ENCODE measurements at regions not wholly inside any gene's neighbourhood (a gene's known extent, or its start where the extent isn't known, plus 50 kb on each side); places are given as distances from the start of the nearest gene placed in this dataset.

- no peak overlapping the region for H3K27ac ChIP-seq
- WGBS (ENCODE audit: missing lambda C conversion rate), result 38% methylated on average over 27 of the region's 56 CpGs
- peak overlapping the region; percentile 52 for H3K4me2 ChIP-seq
- POLR2A ChIA-PET, result no interaction called here
- peak overlapping the region; percentile 23; the same call in 1 of the 3 replicates for H3K4me3 ChIP-seq
- CTCF ChIA-PET, result no interaction called here
- no peak for TF ChIP-seq EHMT2 (IDR thresholded peaks at IDR 0.05; ENCODE audit: low read depth)
- TF ChIP-seq TFCP2L1 (CRISPR knock-in tag; IDR thresholded peaks at IDR 0.05), result no peak
- TF ChIP-seq EHF (CRISPR knock-in tag; IDR thresholded peaks at IDR 0.05), result no peak
- no peak for TF ChIP-seq CBX2 (IDR thresholded peaks at IDR 0.05; ENCODE audit: borderline replicate concordance, low read depth)
- no peak for TF ChIP-seq RARB (CRISPR knock-in tag; IDR thresholded peaks at IDR 0.05)
- TF ChIP-seq CHD2 (IDR thresholded peaks at IDR 0.05; ENCODE audit: low read length, partially characterized antibody), result no peak
- DNase-seq (ENCODE audit: low read depth in 1 of 2, low spot score in 1 of 2) (no peak), ATAC-seq (peak in 1 of 2 experiments; percentile 35; a peak in 2 of 6 replicates), FAIRE-seq (no peak)
- no peaks in the 10 kb centered on the region for H3K4me1 ChIP-seq
- H3K9me3 ChIP-seq, result peaks cover 19% of the 10 kb centered on the region
Observed at GRCh38 chr2:7430869-7431641, 513.8 kb downstream of the RNF144A start.

GRCh38 chr2:7432436-7432835, 515.2 kb downstream of the RNF144A start:
- ATAC-seq (no peak), DNase-seq (ENCODE audit: low read depth in 1 of 2, low spot score in 1 of 2) (no peak), FAIRE-seq (no peak)
- Histone ChIP-seq H3K9me3 (peaks cover 19% of the 10 kb centered on the region), H3K4me1 (no peaks in the 10 kb centered on the region), H3K4me2 (no peak overlapping the region), H3K4me3 (no peak overlapping the region), H3K27ac (no peak overlapping the region)
- TF ChIP-seq MAZ (IDR thresholded peaks at IDR 0.05; ENCODE audit: borderline replicate concordance, low read depth, low read length) (no peak), CBX2 (IDR thresholded peaks at IDR 0.05; ENCODE audit: borderline replicate concordance, low read depth) (no peak), JUN (IDR thresholded peaks at IDR 0.05) (no peak), MAX (IDR thresholded peaks at IDR 0.05) (no peak), ELK1 (IDR thresholded peaks at IDR 0.05; ENCODE audit: low read depth, low read length) (no peak), SREBF2 (IDR thresholded peaks at IDR 0.05) (no peak), PHF8 (IDR thresholded peaks at IDR 0.05; ENCODE audit: borderline replicate concordance, low read depth) (no peak), POLR2A (IDR thresholded peaks at IDR 0.05; ENCODE audit: low read length) (no peak), SMC3 (IDR thresholded peaks at IDR 0.05) (no peak), CEBPB (IDR thresholded peaks at IDR 0.05) (no peak), ZC3H11A (IDR thresholded peaks at IDR 0.05) (no peak), HOXB13 (CRISPR knock-in tag; IDR thresholded peaks at IDR 0.05; ENCODE audit: low read depth) (no peak), NPAS2 (CRISPR knock-in tag; IDR thresholded peaks at IDR 0.05; ENCODE audit: borderline replicate concordance) (no peak), HES2 (IDR thresholded peaks at IDR 0.05) (no peak), POLR2AphosphoS2 (conservative IDR thresholded peaks at IDR 0.05; ENCODE audit: low read length) (no peak), RCOR1 (IDR thresholded peaks at IDR 0.05; ENCODE audit: low read depth, low read length) (no peak)
- WGBS (ENCODE audit: missing lambda C conversion rate), result 30% methylated on average over 4 of the region's 4 CpGs
- CTCF ChIA-PET, result no interaction called here
- POLR2A ChIA-PET, result no interaction called here

DNA sequence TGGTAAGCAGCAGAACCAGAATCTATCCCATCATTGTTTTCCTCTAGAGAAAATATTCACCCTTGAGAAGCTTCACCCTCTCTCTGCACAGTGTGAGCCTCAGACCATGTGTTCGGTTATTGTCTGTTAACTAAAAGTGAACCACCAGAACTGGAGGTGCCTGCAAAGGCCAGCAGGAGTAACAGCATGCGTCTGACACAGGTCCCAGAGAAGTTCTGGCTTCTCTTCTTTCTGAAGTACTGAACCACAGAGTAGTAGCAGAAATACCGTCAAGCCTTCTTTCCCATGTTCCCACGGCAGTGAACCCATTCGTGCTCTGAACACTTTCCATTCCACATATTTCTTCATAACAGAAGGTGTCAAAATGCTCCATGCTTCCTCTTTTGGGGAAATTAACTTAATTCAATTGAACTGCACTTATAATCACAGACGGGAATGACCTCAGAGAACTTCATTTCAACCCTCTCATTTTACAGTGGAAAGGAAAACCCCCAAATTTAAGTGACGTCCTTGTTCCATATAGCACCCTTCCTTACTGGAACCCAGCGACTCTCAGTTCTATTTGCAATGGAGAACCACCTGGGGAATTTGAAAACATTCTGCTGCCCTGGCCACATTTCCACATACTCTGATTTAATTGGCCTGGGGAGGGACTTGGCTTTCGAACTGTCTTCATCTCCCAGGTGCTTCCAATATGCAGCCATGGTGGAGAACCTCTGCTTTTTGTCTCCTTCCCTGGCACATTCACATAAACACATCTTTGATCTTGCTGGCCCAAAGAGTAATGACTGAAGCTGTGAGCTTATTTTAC, 519.1 kb downstream of the RNF144A start:
- peaks cover 19% of the 10 kb centered on the region for H3K9me3 ChIP-seq
- ATAC-seq (no peak), DNase-seq (ENCODE audit: low read depth in 1 of 2, low spot score in 1 of 2) (no peak), FAIRE-seq (no peak)
- ChIA-PET CTCF (no interaction called here), POLR2A (no interaction called here)
- H3K27ac ChIP-seq, result no peak overlapping the region
- H3K4me3 ChIP-seq, result no peak overlapping the region
- TF ChIP-seq HOXB5 (CRISPR knock-in tag; IDR thresholded peaks at IDR 0.05), result no peak
- TF ChIP-seq CEBPB (IDR thresholded peaks at IDR 0.05), result no peak
- TF ChIP-seq JUN (IDR thresholded peaks at IDR 0.05), result no peak
- TF ChIP-seq SREBF2 (IDR thresholded peaks at IDR 0.05), result no peak
- TF ChIP-seq ELK1 (IDR thresholded peaks at IDR 0.05; ENCODE audit: low read depth, low read length), result no peak
- H3K4me1 ChIP-seq, result no peaks in the 10 kb centered on the region
- no peak overlapping the region for H3K4me2 ChIP-seq
- WGBS (ENCODE audit: missing lambda C conversion rate), result 9% methylated on average over 9 of the region's 9 CpGs
